ENCODE measurements at regions not wholly inside any gene's neighbourhood (a gene's known extent, or its start where the extent isn't known, plus 50 kb on each side); places are given as distances from the start of the nearest gene placed in this dataset.
"Not testable (repeated sequence)": the region's sequence is repeated elsewhere in the genome, so short reads cannot be mapped to it uniquely, and the experiment has no call there.

DNA sequence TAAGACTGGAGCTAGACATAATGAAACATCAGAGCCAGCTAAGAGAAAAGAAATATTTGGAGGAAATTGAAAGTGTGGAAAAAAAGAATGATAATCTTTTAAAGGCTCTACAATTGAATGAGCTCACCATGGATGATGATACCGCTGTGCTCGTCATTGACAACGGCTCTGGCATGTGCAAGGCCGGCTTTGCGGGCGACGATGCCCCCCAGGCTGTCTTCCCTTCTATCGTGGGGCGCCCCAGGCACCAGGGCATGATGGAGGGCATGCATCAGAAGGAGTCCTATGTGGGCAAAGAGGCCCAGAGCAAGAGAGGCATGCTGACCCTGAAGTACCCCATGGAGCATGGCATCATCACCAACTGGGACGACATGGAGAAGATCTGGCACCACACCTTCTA lies 98.3 kb downstream of the CCDC74A start:
- not testable (repeated sequence) for H3K4me3 ChIP-seq (ENCODE audit: low read length); DNase-seq (ENCODE audit: low read depth)

DNA sequence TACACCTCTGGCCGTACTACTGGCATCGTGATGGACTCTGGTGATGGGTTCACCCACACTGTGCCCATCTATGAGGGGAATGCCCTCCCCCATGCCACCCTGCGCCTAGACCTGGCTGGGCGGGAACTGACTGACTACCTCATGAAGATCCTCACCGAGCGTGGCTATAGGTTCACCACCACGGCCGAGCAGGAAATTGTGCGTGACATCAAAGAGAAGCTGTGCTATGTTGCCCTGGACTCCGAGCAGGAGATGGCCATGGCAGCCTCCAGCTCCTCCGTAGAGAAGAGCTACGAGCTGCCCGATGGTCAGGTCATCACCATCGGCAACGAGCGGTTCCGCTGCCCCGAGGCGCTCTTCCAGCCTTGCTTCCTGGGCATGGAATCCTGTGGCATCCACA lies 98.9 kb downstream of the CCDC74A start:
- not testable (repeated sequence) for H3K4me3 ChIP-seq (ENCODE audit: low read length); DNase-seq (ENCODE audit: low read depth)

DNA sequence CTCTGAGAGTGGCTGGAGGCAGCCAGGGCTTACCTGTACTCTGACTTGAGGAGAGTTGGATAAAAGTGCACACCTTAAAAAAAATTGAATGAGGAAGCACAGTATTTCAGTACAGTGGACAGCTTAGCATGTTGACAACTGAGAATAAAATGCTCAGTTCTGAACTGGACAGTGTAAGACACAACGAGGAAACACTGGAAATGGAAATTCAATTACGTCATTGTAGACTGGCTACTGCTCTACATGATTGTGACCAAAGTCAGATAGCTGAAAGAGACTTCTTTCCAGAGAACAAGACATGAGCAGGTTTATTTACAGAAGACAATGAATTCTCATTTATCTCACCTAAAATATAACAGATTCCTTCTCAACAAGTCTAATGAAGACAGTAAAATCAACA lies 100.1 kb downstream of the CCDC74A start:
- not testable (repeated sequence) for H3K4me3 ChIP-seq (ENCODE audit: low read length); DNase-seq (ENCODE audit: low read depth)

DNA sequence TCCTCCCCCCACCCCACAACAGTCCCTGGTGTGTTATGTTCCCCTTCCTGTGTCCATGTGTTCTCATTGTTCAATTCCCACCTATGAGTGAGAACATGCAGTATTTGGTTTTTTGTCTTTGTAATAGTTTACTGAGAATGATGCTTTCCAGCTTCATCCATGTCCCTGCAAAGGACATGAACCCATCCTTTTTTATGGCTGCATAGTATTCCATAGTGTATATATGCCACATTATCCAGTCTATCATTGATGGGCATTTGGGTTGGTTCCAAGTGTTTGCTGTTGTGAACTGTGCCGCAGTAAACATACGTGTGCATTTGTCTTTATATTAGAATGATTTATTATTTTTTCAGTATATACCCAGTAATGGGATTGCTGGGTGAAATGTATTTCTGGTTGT lies 104.0 kb downstream of the CCDC74A start:
- not testable (repeated sequence) for DNase-seq (ENCODE audit: low read depth); H3K4me3 ChIP-seq (ENCODE audit: low read length)

DNA sequence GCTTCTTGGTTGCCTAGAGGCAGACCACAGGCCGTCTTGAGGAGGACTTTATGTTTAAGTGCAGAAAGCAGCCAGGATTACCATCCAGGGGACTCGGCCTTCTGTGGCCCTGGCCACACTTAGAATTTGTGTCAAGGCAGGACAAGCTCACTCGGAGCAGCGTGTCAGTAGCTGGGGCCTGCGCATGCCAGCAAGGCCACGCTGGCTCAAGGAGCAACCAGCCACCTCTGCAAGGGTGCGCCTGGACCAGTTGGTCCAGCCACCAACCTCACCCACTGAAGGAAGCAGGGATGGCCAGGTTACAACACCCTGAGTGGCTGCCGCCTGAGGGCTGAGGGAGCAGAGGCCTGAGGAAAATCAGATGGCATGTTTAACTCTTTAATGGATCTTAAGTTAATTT lies 105.7 kb downstream of the CCDC74A start:
- not testable (repeated sequence) for H3K4me3 ChIP-seq (ENCODE audit: low read length); DNase-seq (ENCODE audit: low read depth)

DNA sequence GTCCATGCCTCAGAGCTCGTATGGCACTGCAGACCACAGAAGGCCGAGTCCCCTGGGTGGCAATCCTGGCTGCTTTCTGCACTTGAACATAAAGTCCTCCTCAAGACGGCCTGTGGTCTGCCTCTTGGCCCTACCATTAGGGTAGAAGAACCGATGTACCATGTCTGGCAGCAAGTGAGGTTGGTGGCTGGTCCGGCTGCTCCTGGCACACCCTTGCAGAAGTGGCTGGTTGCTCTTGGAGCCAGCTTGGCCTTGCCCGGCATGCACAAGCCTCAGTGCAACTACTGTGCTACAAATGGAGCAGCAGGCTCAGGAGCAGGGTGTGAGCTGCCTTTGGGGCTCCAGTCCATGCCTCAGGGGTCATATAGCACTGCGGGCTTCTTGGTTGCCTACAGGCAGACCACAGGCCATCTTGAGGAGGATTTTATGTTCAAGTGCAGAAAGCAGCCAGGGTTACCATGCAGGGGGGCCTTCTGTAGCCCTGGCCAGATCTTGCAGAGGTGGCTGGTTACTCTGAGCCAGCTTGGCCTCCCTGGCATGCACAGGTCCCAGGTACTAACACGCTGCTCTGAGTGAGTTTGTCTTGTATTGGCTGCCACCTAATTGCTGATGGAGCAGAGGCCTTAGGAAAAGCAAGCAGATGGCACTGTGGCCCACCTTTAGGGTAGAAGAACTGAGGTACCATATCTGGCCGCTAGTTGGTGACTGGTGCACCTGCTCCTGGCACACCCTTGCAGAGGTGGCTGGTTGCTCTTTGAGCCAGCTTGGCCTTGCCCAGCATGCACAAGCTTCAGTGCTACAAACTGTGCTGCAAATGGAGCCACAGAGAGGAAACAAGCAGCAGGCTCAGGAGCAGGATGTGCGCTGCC lies 106.4 kb downstream of the CCDC74A start:
- DNase-seq (ENCODE audit: low read depth); H3K4me3 ChIP-seq (ENCODE audit: low read length): not testable (repeated sequence)

DNA sequence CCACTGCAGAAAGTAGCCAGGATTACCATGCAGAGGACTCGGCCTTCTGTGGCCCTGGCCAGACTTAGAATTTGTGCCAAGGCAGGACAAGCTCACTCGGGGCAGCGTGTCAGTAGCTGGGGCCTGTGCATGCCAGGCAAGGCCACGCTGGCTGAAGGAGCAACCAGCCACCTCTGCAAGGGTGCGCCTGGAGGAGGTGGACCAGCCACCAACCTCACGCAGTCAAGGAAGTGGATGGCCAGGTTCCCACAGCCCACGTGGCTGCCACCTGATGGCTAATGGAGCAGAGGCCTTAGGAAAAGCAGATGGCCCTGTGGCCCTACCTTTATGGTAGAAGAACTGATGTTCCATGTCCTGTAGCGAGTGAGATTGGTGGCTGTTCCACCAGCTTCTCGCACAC lies 107.9 kb downstream of the CCDC74A start:
- no peak for DNase-seq (ENCODE audit: low read depth)
- TF ChIP-seq, protein P1, sequence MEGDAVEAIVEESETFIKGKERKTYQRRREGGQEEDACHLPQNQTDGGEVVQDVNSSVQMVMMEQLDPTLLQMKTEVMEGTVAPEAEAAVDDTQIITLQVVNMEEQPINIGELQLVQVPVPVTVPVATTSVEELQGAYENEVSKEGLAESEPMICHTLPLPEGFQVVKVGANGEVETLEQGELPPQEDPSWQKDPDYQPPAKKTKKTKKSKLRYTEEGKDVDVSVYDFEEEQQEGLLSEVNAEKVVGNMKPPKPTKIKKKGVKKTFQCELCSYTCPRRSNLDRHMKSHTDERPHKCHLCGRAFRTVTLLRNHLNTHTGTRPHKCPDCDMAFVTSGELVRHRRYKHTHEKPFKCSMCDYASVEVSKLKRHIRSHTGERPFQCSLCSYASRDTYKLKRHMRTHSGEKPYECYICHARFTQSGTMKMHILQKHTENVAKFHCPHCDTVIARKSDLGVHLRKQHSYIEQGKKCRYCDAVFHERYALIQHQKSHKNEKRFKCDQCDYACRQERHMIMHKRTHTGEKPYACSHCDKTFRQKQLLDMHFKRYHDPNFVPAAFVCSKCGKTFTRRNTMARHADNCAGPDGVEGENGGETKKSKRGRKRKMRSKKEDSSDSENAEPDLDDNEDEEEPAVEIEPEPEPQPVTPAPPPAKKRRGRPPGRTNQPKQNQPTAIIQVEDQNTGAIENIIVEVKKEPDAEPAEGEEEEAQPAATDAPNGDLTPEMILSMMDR (conservative IDR thresholded peaks at IDR 0.05; ENCODE audit: low read depth, low read length): no peak
- no peak overlapping the region for H3K4me3 ChIP-seq (ENCODE audit: low read length)

DNA sequence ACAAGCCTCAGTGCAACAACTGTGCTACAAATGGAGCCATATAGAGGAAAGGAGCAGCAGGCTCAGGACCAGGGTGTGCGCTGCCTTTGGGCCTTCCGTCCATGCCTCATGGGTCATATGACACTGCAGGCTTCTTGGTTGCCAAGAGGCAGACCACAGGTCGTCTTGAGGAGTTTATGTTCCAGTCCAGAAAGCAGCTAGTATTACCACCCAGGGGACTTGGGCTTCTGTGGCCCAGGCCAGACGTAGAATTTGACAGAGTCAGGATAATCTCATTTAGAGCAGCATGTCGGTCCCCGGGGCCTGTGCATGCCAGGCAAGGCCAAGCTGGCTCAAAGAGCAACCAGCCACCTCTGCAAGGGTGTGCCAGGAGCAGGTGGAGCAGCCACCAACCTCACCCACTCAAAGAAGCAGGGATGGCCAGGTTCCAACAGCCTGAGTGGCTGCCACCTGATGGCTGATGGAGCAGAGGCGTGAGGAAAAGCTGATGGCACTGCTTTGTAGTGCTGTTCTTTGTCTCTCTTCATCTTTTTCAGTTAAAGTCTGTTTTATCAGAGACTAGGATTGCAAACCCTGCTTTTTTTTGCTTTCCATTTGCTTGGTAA lies 109.1 kb downstream of the CCDC74A start:
- not testable (repeated sequence) for DNase-seq (ENCODE audit: low read depth)

DNA sequence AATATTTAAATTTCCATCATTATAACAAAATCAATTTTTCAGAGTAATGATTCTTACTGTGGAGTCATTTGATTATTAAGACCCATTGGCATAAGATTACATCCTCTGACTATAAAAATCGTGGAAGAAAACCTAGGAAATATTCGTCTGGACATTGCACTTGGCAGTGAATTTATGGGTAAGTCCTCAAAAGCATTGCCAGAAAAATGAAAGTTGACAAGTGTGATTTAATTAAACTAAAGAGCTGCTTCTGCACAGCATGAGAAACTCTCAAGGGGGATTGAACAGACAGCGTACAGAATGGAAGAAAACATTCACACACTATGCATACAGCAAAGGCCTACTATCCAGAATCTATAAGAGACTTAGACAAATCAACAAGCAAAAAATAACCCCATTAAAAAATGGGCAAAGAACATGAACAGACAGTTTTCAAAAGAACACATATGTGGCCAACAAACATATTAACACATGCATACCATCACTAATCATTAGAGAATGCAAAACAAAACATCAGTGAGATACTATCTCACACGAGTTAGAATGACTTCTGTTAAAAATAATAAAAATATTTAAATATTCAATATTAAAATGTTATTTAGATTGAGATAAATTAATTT lies 111.4 kb downstream of the CCDC74A start:
- not testable (repeated sequence) for DNase-seq (ENCODE audit: low read depth); H3K4me3 ChIP-seq (ENCODE audit: low read length)

More for the DNA sequence above, 109.1 kb downstream of the CCDC74A start:
- H3K4me3 ChIP-seq (ENCODE audit: low read length): not testable (repeated sequence)

DNA sequence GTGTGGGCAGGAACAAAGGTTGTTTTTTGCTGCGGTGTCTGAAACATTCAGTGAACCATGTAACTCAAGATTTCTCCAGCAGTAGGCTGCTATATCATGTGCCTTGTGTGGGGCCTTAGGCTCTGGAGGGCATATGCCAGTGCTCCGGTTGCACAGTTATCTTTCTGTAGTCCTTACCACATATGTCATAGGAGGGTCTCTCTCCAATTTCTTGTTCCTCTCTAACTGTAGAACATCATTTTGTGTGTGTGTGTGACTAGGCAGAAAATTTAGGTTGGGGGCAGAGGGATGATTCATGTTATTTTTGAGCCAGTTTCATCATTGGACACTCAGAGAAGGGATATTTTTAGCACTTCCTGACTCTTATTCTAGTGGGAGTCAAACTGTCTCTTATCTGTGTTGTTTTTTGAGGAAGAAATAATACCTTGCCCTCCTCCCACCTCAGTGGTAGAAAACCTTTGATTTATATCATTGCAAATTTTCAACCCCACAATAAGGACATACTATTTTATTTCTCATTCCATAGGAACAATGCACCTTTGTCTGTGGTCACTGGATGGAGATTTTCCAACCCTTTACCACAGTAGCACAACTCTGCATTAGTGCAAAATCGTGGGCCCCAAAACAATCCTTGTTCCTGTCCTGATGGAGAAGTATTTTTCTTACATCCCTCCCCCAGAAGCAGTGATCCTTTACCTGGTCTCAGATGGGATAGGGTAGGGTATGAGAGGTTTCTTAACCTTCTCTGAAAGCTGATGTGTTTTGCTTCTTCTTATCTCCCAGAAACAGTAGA lies 113.9 kb downstream of the CCDC74A start:
- TF ChIP-seq, protein P1 (conservative IDR thresholded peaks at IDR 0.05; ENCODE audit: low read depth, low read length): no peak
- H3K4me3 ChIP-seq (ENCODE audit: low read length): no peak overlapping the region
- DNase-seq (ENCODE audit: low read depth): no peak

DNA sequence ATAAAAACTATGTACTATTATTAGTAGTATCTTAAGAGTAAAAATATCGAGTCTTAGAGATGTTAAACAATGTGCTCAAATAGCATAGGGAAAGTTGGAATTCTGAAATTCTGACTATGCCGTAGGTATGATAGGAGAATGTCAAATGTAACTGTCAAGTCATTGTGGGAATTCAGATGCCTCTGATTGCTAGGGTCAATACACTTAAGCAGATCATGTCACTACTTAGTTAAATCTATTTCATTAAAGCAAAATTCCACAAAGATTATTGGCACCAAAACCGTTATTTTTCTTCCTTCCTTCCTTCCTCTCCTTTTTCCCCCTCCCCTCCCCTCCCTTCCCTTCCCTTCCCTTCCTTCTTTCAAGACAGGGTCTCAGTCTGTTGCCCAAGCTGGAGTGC lies 115.5 kb downstream of the CCDC74A start:
- not testable (repeated sequence) for H3K4me3 ChIP-seq (ENCODE audit: low read length); DNase-seq (ENCODE audit: low read depth)
